ENCODE measurements at regions not wholly inside any gene's neighbourhood (a gene's known extent, or its start where the extent isn't known, plus 50 kb on each side); places are given as distances from the start of the nearest gene placed in this dataset.
A peak's percentile ranks its signal among the peaks of the same experiment; 100 is the strongest.

GRCh38 chr3:106336619-106337018 is 467.8 kb upstream of the CBLB start:
- Histone ChIP-seq H3K27me3 (ENCODE audit: low read depth) (no peaks in the 10 kb centered on the region), H3K36me3 (no peaks in the 10 kb centered on the region), H3K4me3 (no peak overlapping the region), H3K27ac (replicated peaks) (no peak overlapping the region), H3K4me1 (no peaks in the 10 kb centered on the region), H3K9me3 (replicated peaks) (no peaks in the 10 kb centered on the region)
- no peak for DNase-seq
- TF ChIP-seq CTCF (IDR thresholded peaks at IDR 0.05; ENCODE audit: borderline replicate concordance), result no peak
- intact Hi-C loops (cut with micrococcal nuclease), result no loop called here

- no peak overlapping the region for H3K4me3 ChIP-seq
- no peak overlapping the region for H3K27ac ChIP-seq (replicated peaks)
- no peak for TF ChIP-seq CTCF (IDR thresholded peaks at IDR 0.05; ENCODE audit: borderline replicate concordance)
- no peaks in the 10 kb centered on the region for H3K36me3 ChIP-seq
- no peaks in the 10 kb centered on the region for H3K27me3 ChIP-seq (ENCODE audit: low read depth)
- H3K4me1 ChIP-seq, result no peaks in the 10 kb centered on the region
- DNase-seq, result no peak
- H3K9me3 ChIP-seq (replicated peaks), result no peaks in the 10 kb centered on the region
- intact Hi-C loops (cut with micrococcal nuclease), result no loop called here
Measured at GRCh38 chr3:106337116-106337515, 468.3 kb upstream of the CBLB start.

- no peak for DNase-seq
- Histone ChIP-seq H3K4me1 (no peaks in the 10 kb centered on the region), H3K9me3 (replicated peaks) (no peaks in the 10 kb centered on the region), H3K27ac (replicated peaks) (no peak overlapping the region), H3K36me3 (no peaks in the 10 kb centered on the region), H3K4me3 (no peak overlapping the region), H3K27me3 (ENCODE audit: low read depth) (no peaks in the 10 kb centered on the region)
- intact Hi-C loops (cut with micrococcal nuclease), result no loop called here
- no peak for TF ChIP-seq CTCF (IDR thresholded peaks at IDR 0.05; ENCODE audit: borderline replicate concordance)
Measured at GRCh38 chr3:106338582-106339214, 469.9 kb upstream of the CBLB start.

- Histone ChIP-seq H3K4me3 (no peak overlapping the region), H3K9me3 (replicated peaks) (no peaks in the 10 kb centered on the region), H3K27me3 (ENCODE audit: low read depth) (no peaks in the 10 kb centered on the region), H3K4me1 (no peaks in the 10 kb centered on the region), H3K36me3 (no peaks in the 10 kb centered on the region), H3K27ac (replicated peaks) (no peak overlapping the region)
- intact Hi-C loops (cut with micrococcal nuclease), result no loop called here
- no peak for DNase-seq
- no peak for TF ChIP-seq CTCF (IDR thresholded peaks at IDR 0.05; ENCODE audit: borderline replicate concordance)
Measured at GRCh38 chr3:106339551-106339950, 470.7 kb upstream of the CBLB start.

- H3K4me3 ChIP-seq, result peak overlapping the region; percentile 20
- intact Hi-C loops (cut with micrococcal nuclease), result no loop called here
- DNase-seq, result no peak
- no peaks in the 10 kb centered on the region for H3K9me3 ChIP-seq (replicated peaks)
- H3K36me3 ChIP-seq, result no peaks in the 10 kb centered on the region
- TF ChIP-seq CTCF (IDR thresholded peaks at IDR 0.05; ENCODE audit: borderline replicate concordance), result no peak
- H3K27ac ChIP-seq (replicated peaks), result no peak overlapping the region
- no peaks in the 10 kb centered on the region for H3K27me3 ChIP-seq (ENCODE audit: low read depth)
- no peaks in the 10 kb centered on the region for H3K4me1 ChIP-seq
Measured at GRCh38 chr3:106341087-106341486, 472.3 kb upstream of the CBLB start.
